ENCODE measurements at regions not wholly inside any gene's neighbourhood (a gene's known extent, or its start where the extent isn't known, plus 50 kb on each side); places are given as distances from the start of the nearest gene placed in this dataset.

GRCh38 chr3:78314327-78314726 lies 1274.4 kb downstream of the ROBO2 start:
- H3K27me3 ChIP-seq (ENCODE audit: low read length) = no peaks in the 10 kb centered on the region
- no peaks in the 10 kb centered on the region for H3K9me2 ChIP-seq (replicated peaks; ENCODE audit: insufficient read depth, low read length)
- no peaks in the 10 kb centered on the region for H3K79me2 ChIP-seq (ENCODE audit: insufficient read depth, low read length)
- no peak overlapping the region for H2AFZ ChIP-seq (ENCODE audit: low read depth, low read length, severe bottlenecking)
- H3K36me3 ChIP-seq (ENCODE audit: low read length) = no peaks in the 10 kb centered on the region
- no peaks in the 10 kb centered on the region for H3K9me3 ChIP-seq (ENCODE audit: insufficient read depth, low read length)
- no peak overlapping the region for H3K4me2 ChIP-seq (ENCODE audit: low read depth, low read length, poor library complexity, severe bottlenecking)
- H3K9ac ChIP-seq (ENCODE audit: low read length) = no peak overlapping the region
- no peak overlapping the region for H3K27ac ChIP-seq (ENCODE audit: low read depth, low read length)
- TF ChIP-seq CTCF (IDR thresholded peaks at IDR 0.05; ENCODE audit: insufficient read depth, low read length, poor library complexity, severe bottlenecking) = no peak
- no peak for TF ChIP-seq EZH2phosphoT487 (conservative IDR thresholded peaks at IDR 0.05; ENCODE audit: low read length)
- H3K4me3 ChIP-seq (ENCODE audit: insufficient read depth, low read length, poor library complexity, severe bottlenecking) = no peak overlapping the region
- no peaks in the 10 kb centered on the region for H3F3A ChIP-seq (ENCODE audit: insufficient read depth)
- no peaks in the 10 kb centered on the region for H4K20me1 ChIP-seq (ENCODE audit: low read depth, low read length)

DNA sequence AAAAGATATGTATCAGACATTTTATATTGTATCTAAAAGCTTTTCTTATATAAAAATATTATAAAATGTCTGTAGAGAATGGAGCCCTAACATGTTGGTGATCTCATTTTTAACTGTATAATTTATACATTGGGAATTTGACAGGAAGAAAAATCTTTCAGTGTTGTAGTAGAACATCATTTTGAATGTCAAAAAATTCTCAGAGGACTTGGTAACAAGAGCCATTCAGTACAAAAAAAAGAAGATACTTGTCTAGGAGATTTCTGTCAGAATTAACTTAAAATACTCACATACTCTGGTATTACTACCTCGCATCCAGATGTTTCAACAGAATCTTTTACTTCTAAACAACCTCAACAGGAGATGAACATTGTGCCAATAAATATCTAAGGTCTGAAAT lies 1277.9 kb downstream of the ROBO2 start:
- H3F3A ChIP-seq (ENCODE audit: insufficient read depth) = no peaks in the 10 kb centered on the region
- H3K4me2 ChIP-seq (ENCODE audit: low read depth, low read length, poor library complexity, severe bottlenecking) = no peak overlapping the region
- TF ChIP-seq CTCF (IDR thresholded peaks at IDR 0.05; ENCODE audit: insufficient read depth, low read length, poor library complexity, severe bottlenecking) (no peak), EZH2phosphoT487 (conservative IDR thresholded peaks at IDR 0.05; ENCODE audit: low read length) (no peak)
- H3K9me2 ChIP-seq (replicated peaks; ENCODE audit: insufficient read depth, low read length) = no peaks in the 10 kb centered on the region
- no peaks in the 10 kb centered on the region for H3K79me2 ChIP-seq (ENCODE audit: insufficient read depth, low read length)
- no peak overlapping the region for H2AFZ ChIP-seq (ENCODE audit: low read depth, low read length, severe bottlenecking)
- H3K36me3 ChIP-seq (ENCODE audit: low read length) = no peaks in the 10 kb centered on the region
- no peaks in the 10 kb centered on the region for H4K20me1 ChIP-seq (ENCODE audit: low read depth, low read length)
- H3K9ac ChIP-seq (ENCODE audit: low read length) = no peak overlapping the region
- no peaks in the 10 kb centered on the region for H3K27me3 ChIP-seq (ENCODE audit: low read length)
- no peaks in the 10 kb centered on the region for H3K9me3 ChIP-seq (ENCODE audit: insufficient read depth, low read length)
- no peak overlapping the region for H3K27ac ChIP-seq (ENCODE audit: low read depth, low read length)
- H3K4me3 ChIP-seq (ENCODE audit: insufficient read depth, low read length, poor library complexity, severe bottlenecking) = no peak overlapping the region

GRCh38 chr3:78322780-78323179 lies 1282.9 kb downstream of the ROBO2 start:
- H3K27me3 ChIP-seq (ENCODE audit: low read length) = no peaks in the 10 kb centered on the region
- no peaks in the 10 kb centered on the region for H3K36me3 ChIP-seq (ENCODE audit: low read length)
- no peak overlapping the region for H2AFZ ChIP-seq (ENCODE audit: low read depth, low read length, severe bottlenecking)
- no peaks in the 10 kb centered on the region for H3K9me2 ChIP-seq (replicated peaks; ENCODE audit: insufficient read depth, low read length)
- H3K4me2 ChIP-seq (ENCODE audit: low read depth, low read length, poor library complexity, severe bottlenecking) = no peak overlapping the region
- no peak overlapping the region for H3K9ac ChIP-seq (ENCODE audit: low read length)
- no peaks in the 10 kb centered on the region for H3K79me2 ChIP-seq (ENCODE audit: insufficient read depth, low read length)
- no peaks in the 10 kb centered on the region for H3F3A ChIP-seq (ENCODE audit: insufficient read depth)
- no peak overlapping the region for H3K27ac ChIP-seq (ENCODE audit: low read depth, low read length)
- H4K20me1 ChIP-seq (ENCODE audit: low read depth, low read length) = no peaks in the 10 kb centered on the region
- H3K9me3 ChIP-seq (ENCODE audit: insufficient read depth, low read length) = no peaks in the 10 kb centered on the region
- H3K4me3 ChIP-seq (ENCODE audit: insufficient read depth, low read length, poor library complexity, severe bottlenecking) = no peak overlapping the region
- no peak for TF ChIP-seq CTCF (IDR thresholded peaks at IDR 0.05; ENCODE audit: insufficient read depth, low read length, poor library complexity, severe bottlenecking)
- TF ChIP-seq EZH2phosphoT487 (conservative IDR thresholded peaks at IDR 0.05; ENCODE audit: low read length) = no peak
